Stimulated activated CD8-positive, alpha-beta memory T cell treated with anti-CD3 and anti-CD28 coated beads, Interleukin-15, amount 100 ng/mL, for 48 hours (primary cell): ENCODE measurements at regions not wholly inside any gene's neighbourhood (a gene's known extent, or its start where the extent isn't known, plus 50 kb on each side); places are given as distances from the start of the nearest gene placed in this dataset.

ENCODE experiments used
- DNase-seq, 2 donors: peaks; one replicate each; pipeline ENCODE4 v3.0.0-alpha.2; 2020; ENCODE audit warnings: low read depth in 2 of 2

GRCh38 chr13:79084802-79085424, 321.1 kb downstream of the RBM26 start:
- no peak for DNase-seq

DNA sequence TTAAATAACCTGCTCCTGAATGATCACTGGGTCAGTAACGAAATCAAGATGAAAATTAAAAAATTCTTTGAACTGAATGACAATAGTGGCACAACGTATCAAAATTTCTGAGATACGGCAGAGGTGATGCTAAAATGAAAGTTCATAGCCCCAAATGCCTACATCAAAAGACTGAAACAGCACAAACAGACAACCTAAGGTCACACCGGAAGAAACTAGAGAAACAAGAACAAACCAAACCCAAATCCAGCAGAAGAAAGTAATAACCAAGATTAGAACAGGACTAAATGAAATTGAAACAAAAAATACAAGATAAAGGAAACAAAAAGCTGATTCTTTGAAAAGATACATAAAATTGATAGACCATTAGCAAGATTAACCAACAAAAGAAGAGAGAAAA, 324.1 kb downstream of the RBM26 start:
- DNase-seq = no peak

GRCh38 chr13:79079351-79079839, 326.7 kb downstream of the RBM26 start:
- DNase-seq = no peak

- no peak for DNase-seq
Observed at GRCh38 chr13:79075703-79076102, 330.4 kb downstream of the RBM26 start.

GRCh38 chr13:79070343-79070974, 335.6 kb downstream of the RBM26 start:
- DNase-seq = no peak

GRCh38 chr13:79062291-79062690, 343.8 kb downstream of the RBM26 start:
- no peak for DNase-seq

GRCh38 chr13:79060216-79060615, 345.8 kb downstream of the RBM26 start:
- no peak for DNase-seq

DNA sequence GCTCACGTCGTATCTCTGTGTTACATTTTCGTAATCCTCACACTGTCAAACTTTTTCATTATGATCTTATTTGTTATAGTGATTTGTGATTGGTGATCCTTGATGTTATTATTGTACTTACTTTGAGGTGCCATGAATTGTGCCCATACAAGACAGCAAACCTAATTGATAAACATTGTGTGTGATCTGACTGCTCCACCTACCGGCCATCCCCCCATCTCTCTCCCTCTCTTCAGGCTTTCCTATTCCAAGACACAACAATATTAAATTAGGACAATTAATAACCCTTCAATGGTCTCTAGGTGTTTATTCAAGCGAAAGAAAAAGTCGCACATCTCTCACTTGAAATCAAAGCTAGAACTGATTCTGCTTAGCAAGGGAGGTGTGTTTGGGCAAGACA, 349.3 kb downstream of the RBM26 start:
- DNase-seq = no peak

- DNase-seq = no peak
Observed at GRCh38 chr13:79051472-79051871, 354.6 kb downstream of the RBM26 start.

- no peak for DNase-seq
Observed at GRCh38 chr13:79044415-79044814, 361.6 kb downstream of the RBM26 start.

- DNase-seq = no peak
Observed at GRCh38 chr13:79043208-79043607, 362.8 kb downstream of the RBM26 start.

DNA sequence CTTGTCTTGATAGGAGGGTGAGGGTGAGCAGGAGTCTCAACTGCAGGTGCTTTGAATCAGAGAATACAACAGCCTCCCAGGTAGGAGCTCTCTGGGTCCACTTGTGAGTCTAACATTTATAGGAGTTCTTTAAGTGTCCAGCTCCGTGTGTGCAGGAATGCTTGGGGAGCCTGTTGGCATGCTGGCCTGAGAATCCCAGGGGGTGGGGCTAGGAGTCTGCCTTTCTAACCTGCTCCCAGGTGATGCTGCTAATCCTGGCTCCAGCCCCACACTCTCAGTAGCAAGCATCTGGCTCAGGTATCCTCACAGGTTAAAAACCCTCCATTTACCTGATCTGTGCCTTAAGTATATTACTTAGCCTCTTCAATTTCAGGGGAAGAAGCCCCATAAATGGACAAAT, 368.9 kb downstream of the RBM26 start:
- no peak for DNase-seq

GRCh38 chr13:79034341-79034740, 371.7 kb downstream of the RBM26 start:
- DNase-seq = no peak

DNA sequence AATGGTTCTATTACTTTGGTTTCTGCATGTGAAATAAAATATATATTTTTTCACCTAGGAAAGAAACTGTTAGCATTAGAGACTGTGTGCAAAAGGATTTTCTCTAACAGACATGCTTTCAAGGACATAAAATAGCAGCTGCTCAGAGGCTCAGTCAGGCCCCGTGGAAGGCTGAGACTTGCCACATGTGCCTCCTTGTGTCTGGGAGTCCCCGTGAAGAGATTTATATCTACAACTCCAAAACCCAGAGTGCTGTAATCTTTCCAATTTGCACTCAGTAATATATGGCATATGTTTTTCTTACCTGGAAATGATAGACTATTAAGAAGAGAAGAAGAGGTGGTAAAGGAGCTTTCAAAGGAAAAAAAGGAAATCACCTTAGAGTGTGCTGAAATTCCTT, 371.6 kb upstream of the OBI1 start:
- DNase-seq = no peak

DNA sequence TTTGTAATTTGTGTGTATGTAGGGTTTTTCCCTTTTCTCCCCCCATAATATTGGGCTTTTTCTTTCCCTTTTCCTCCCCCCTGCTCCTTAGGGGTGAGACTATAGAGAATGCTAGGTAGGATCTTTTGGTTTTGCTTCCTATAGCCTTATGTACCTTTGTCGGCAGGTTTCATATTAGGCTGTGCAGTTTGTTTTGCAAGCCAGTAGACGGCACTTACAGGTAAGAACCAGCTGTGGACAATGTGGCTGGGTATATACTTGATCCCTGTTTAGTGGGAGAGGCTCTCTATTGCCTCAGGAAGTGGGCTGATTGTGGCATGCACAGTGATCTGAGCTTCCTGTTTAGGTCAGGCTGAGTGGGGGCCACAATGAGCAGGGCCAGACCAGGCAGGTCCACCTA, 359.2 kb upstream of the OBI1 start:
- DNase-seq = no peak

DNA sequence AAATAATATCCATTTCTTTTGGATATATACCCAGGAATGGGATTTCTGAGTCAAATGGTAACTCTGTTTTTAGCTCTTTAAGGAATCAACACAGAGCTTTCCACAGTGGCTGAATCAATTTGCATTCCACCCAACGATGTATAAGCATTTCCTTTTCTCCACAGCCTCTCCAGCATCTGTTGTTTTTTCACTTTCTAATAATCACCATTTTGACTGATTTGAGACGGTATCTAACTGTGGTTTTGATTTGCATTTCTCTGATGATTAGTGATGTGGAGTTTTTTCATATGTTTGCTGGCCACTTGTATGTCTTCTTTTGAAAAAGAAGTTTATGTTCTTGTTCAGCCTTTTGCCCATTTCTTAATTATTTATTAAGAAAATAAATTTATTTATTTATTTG, 352.2 kb upstream of the OBI1 start:
- DNase-seq = no peak

DNA sequence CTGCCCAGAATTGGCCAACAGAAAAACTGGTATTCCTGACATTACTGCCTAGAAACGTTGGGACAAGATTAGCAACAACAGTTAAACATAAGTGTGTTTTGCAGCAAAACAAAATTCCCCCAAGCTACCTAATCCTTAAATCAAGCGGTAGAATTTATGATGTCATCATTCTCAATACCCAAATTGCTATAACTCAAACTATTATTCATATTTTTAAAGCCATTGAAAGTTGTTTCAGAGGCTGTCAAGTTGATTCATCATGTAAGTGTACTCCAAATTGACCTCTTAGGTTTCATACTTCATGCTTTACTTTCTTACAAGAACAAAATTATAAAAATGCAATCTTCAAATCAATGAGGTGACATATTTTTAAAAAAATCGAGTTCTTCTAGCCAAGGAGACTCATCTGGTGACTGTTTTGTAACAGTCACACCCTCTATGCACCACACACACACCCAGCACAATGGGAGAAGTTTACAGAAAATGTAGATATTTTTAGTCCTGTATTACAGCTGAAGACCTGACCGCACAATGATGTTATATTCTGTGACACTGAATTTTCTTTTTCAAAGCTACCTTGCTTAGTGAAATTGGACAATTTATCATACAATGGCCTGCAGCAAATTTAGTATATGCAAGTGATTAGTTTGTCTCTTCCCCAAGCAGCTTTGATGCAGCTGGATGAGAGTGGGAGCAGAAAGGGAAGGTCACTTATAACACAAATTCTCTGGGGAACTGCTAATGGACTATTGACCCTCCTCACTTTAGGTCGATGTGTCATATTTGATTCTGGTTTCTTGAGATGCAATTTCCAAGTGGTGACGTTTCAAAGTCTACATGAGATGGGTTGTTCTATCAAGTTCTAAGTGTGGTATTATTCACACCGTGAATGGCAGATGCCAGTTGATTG, 345.3 kb upstream of the OBI1 start:
- DNase-seq = no peak

- DNase-seq = no peak
Observed at GRCh38 chr13:78999494-78999893, 340.5 kb upstream of the OBI1 start.

- DNase-seq = no peak
Observed at GRCh38 chr13:78998630-78999315, 339.8 kb upstream of the OBI1 start.

- no peak for DNase-seq
Observed at GRCh38 chr13:78997902-78998629, 339.1 kb upstream of the OBI1 start.

- DNase-seq = no peak
Observed at GRCh38 chr13:78993792-78994191, 334.8 kb upstream of the OBI1 start.
